ENCODE measurements at regions not wholly inside any gene's neighbourhood (a gene's known extent, or its start where the extent isn't known, plus 50 kb on each side); places are given as distances from the start of the nearest gene placed in this dataset.

- TF ChIP-seq, protein P1, sequence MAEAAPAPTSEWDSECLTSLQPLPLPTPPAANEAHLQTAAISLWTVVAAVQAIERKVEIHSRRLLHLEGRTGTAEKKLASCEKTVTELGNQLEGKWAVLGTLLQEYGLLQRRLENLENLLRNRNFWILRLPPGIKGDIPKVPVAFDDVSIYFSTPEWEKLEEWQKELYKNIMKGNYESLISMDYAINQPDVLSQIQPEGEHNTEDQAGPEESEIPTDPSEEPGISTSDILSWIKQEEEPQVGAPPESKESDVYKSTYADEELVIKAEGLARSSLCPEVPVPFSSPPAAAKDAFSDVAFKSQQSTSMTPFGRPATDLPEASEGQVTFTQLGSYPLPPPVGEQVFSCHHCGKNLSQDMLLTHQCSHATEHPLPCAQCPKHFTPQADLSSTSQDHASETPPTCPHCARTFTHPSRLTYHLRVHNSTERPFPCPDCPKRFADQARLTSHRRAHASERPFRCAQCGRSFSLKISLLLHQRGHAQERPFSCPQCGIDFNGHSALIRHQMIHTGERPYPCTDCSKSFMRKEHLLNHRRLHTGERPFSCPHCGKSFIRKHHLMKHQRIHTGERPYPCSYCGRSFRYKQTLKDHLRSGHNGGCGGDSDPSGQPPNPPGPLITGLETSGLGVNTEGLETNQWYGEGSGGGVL (CRISPR knock-in tag; IDR thresholded peaks at IDR 0.05) = no peak
- TF ChIP-seq, protein P2, sequence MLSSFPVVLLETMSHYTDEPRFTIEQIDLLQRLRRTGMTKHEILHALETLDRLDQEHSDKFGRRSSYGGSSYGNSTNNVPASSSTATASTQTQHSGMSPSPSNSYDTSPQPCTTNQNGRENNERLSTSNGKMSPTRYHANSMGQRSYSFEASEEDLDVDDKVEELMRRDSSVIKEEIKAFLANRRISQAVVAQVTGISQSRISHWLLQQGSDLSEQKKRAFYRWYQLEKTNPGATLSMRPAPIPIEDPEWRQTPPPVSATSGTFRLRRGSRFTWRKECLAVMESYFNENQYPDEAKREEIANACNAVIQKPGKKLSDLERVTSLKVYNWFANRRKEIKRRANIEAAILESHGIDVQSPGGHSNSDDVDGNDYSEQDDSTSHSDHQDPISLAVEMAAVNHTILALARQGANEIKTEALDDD (IDR thresholded peaks at IDR 0.05) = no peak
- TF ChIP-seq ATF6 (CRISPR knock-in tag; IDR thresholded peaks at IDR 0.05) = no peak
- no peak for TF ChIP-seq FOXP4 (CRISPR knock-in tag; IDR thresholded peaks at IDR 0.05; ENCODE audit: borderline replicate concordance)
- TF ChIP-seq NFIX (CRISPR knock-in tag; IDR thresholded peaks at IDR 0.05; ENCODE audit: low read depth) = no peak
- no peak for TF ChIP-seq THRAP3 (IDR thresholded peaks at IDR 0.05; ENCODE audit: borderline replicate concordance)
Observed at GRCh38 chr5:24141046-24141445, 503.7 kb downstream of the CDH10 start (continued).
